Stimulated activated CD8-positive, alpha-beta memory T cell treated with anti-CD3 and anti-CD28 coated beads, Interleukin-15, amount 100 ng/mL, for 1 hour (primary cell): ENCODE measurements at regions not wholly inside any gene's neighbourhood (a gene's known extent, or its start where the extent isn't known, plus 50 kb on each side); places are given as distances from the start of the nearest gene placed in this dataset.
"Not testable (repeated sequence)": the region's sequence is repeated elsewhere in the genome, so short reads cannot be mapped to it uniquely, and the experiment has no call there.

Experiments used
- DNase-seq: peaks from one replicate; pipeline ENCODE4 v3.0.0-alpha.2; 2020; ENCODE audit warnings: low read depth

DNA sequence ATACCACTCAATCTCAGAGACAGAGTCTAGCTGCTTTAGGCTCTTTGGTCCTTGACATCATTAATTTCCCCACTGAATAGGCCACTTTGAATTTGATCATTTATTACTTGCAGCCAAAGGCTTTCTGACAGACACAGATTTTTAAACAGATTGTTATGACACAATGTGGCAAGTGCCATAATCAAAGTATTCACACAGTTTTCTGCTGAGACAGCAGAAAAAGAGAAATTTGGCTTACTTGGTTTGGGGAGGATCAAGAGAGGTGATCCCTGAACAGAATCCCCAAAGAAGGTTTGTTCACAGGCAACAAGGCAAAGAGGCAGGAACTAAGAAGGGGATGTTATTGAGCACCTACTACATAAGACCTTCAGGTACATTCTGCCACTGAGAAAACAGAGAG lies 138.0 kb upstream of the TOP1 start:
- DNase-seq = no peak

DNA sequence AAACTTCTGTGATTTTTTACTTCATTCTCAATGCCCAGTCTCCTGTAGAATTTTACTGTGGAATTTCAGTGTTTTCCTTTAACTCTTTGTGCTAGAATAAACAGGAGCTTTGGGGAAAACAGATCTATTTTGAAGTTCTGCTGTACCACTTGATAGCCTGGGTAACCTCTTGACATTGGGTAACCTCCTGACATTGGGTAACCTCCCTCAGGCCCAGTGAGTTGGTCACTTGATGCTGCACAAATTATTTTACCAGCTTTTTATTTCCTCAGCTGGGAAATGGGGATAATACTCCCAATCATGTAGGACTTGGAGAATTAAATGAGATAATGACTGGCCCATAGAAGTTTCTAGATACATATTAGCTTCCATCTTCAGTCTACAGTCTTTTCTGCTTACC lies 137.3 kb upstream of the TOP1 start:
- DNase-seq = no peak

DNA sequence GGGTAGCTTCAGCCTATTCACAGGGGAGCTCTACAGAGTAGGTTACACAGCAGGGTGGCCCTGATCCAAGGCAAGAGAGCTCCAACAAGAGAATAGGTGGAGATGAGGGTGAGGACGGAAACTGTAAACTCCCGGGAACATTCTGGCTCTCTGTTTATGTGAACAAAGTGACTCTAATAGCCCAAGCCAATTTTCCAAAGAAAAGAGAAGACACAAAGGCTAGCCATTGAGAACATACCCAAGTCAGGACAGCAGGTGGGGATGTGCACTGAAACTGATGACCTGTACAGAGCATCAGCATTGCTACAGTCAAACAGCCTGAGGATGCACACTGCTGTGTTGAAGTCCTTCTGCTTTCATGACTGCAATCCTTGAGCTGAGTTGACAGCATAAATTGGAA lies 136.0 kb upstream of the TOP1 start:
- no peak for DNase-seq

DNA sequence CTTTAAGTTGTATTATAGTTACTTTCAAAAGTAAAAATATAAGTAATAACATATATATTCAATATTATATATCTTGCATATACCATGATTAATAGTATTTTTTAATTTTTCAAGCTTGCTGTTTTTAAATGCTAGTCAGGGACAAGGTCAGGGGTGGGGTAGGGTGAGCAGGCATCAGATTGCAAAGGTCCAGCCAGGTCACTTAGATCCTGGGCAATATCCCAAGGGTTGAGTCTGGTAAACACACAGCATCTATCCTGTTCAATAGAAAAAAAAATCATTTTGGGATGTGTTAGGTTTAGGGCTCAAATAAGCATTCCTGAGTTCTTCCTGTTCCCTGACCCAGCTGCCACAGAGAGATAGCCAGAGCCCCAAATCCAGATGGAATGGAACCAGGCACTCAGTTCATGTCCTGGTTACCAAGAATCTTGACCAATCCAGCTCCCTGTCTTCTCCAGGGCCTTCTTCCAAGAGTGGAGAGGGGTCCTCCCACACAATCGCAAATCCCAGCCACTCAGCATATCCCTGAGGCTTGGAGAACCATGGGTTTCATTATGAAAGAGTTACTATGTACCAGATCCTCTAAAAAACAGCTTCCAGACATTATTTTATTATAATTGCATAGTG lies 134.9 kb upstream of the TOP1 start:
- no peak for DNase-seq

DNA sequence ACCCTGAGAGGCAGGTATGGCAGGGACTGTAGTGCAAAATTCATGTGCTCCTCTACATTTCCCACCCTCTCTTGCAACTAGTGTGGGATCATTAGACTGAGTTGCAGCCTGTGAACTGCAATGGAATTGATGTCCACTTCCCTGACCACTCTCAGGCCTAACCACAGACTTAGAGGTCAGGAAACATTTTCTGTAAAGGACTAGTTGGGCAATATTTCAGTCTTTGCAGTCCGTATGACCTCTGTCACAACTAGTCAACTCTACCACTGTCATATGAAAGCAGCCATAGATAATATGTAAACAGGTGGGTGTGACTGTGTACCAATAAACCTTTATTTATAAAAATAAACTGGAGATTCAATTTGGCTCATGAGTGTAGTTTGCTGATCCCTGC lies 134.4 kb upstream of the TOP1 start:
- no peak for DNase-seq

DNA sequence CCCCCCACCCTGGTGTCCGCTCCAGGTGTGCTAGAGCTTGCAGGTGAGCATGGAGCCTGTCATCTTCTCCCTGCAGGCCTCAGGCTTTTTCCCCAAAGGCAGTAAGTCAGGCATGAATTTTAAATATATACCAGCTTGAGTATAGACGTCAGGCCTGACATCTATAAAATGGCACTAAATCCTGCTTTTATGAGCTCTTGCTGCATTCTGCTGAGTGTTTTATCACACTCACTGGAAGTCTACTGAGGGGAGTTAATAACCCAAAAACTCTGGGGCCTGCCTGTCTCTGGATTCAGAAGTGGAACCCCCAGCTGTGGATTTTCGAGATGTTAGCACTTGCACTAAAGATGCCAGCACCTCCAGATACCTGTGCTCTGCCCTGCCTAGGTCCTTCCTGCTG lies 133.4 kb upstream of the TOP1 start:
- no peak for DNase-seq

DNA sequence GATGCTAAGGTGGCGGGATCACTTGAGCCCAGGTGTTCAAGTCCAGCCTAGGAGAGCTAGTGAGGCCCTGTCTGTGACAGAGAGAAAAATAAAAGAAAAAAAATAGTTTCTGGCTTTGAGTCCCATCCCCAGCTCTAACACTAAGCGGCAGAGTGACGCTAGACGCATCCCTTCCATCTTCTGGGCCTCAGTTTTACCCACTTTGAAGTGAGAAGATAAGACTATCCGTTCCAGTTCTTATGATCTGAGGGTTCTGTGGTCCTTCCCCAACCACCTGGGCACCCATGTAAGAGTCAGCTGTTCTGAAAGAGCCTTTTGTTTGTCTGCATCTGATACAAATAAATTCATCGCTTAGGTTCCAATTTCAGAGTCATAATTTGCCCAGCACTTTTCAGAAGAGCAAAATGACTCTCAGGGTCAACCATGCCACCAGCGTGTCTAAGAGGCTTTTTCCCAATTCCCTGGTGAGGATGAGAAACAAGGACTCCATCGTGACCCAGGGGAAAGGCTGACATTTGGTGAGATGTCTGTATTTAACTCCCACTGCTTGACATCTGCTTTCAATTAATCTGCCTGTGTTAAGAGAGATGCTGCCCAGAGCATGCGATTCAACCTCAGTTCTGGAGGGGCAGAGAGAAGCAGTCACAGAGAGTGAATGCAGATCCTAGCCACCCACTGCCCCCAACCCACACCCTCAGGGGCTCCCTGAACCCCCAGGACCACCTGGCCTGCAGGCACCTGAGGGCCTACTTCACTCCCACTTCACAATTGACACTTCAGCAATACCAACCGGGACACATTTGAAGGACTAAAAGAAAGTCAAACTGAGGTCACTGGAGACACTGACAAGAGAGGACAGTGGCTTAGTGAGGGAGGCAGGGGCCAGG lies 131.6 kb upstream of the TOP1 start:
- no peak for DNase-seq

DNA sequence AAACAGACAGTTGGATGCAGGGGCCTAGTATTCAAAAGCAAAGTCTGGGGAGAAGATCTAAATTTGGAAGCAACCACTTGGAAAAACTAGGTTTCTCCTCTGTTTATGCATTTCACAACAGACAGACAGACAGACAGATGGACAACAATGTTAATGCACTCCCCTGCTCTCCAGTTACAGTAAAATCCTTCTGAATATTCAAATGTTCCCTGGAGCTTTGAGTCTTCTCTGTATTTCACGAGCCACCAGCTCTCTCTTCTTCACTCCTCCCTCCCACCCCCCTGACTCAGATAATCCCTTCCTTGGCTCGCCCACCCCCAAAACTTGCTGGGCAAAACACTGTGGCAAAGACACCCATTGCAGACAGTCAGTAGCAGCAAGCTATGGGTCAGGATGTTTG lies 129.3 kb upstream of the TOP1 start:
- no peak for DNase-seq

DNA sequence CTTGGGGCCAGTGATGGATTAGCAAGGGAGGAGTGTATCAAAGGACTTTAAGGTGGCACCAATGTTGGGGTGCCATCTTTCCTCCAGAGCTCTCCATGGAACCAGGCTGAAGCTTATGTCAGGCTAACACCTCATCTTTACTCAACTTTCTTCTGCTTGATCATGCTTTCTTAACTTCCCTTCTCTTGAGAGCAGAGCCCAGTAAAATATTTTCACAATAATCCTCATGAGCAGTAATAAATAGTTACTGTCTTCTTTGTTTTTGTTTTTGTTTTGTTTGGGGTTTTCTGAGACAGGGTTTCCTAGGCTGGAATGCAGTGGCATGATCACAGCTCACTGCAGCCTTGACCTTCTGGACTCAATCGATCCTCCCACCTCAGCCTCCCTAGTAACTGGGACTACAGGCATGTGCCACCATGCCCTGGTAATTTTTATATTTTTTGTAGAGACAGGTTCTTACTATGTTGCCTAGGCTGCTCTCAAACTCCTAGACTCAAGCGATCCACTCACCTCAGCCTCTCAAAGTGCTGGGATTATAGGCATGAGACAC lies 127.9 kb upstream of the TOP1 start:
- DNase-seq = no peak

DNA sequence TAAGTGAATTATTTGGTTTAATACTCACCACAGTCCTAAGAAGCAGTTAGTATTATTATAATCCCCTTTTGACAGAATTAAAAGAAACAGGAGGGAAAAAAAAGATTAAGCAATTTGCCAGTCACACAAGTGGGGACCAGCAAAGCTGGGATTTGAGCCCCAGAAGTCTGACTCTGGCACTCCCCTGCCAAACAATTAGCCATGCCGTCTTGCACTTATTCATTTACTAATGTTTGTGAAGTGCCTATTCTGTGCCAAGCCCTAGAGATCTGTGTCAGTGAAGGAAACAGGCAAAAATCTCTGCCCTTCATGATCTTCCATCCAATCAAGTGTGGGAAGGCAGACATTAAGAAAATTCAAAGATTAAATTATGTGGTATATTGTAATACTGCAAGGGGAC lies 126.0 kb upstream of the TOP1 start:
- DNase-seq = no peak

DNA sequence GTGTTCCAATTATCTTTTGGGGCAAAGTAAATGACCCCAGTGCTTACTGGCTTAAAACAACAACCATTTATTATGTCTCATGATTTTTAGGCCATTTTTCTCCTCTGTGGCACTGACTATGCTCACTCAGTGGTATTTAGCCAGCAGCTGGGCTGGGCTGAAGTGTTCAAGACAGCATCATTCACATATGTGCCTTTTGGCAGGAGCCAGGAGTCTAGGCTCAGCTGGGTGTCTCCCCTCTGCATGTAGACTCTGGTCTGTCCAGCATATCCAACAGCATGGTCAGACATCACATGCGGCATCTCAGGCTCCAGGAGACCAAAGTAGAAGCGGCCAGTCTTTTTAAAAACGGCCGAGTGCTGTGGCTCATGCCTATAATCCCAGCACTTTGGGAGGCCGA lies 120.3 kb upstream of the TOP1 start:
- no peak for DNase-seq

DNA sequence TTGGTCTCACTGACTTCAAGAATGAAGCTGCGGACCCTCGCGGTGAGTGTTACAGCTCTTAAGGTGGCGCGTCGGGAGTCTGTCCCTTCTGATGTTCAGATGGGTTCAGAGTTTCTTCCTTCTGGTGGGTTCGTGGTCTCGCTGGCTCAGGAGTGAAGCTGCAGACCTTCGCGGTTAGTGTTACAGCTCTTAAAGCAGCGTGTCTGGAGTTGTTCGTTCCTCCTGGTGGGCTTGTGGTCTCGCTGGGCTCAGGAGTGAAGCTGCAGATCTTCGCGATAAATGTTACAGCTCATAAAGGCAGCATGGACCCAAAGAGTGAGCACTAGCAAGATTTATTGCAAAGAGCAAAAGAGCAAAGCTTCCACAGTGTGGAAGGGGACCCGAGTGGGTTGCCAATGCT lies 119.1 kb upstream of the TOP1 start:
- DNase-seq = not testable (repeated sequence)

DNA sequence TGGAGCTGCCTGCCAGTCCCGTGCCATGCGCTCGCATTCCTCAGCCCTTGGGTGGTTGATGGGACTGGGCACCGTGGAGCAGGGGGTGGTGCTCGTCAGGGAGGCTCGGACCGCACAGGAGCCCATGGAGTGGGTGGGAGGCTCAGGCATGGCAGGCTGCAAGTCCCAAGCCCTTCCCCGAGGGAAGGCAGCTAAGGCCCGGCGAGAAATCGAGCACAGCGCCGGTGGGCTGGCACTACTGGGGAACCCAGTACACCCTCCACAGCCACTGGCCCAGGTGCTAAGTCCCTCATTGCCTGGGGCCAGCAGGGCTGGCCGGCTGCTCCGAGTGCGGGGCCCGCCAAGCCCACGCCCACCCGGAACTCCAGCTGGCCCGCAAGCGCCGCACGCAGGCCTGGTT lies 118.2 kb upstream of the TOP1 start:
- DNase-seq = not testable (repeated sequence)

DNA sequence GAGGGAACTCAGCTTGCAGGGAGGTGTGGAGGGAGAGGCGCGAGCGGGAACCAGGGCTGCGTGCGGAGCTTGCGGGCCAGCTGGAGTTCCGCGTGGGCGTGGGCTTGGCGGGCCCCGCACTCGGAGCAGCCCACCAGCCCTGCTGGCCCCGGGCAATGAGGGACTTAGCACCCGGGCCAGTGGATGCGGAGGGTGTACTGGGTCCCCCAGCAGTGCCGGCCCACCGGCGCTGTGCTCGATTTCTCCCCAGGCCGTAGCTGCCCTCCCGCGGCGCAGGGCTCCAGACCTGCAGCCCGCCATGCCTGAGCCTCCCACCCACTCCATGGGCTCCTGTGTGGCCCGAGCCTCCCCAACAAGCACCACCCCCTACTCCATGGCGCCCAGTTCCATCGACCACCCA lies 117.5 kb upstream of the TOP1 start:
- DNase-seq = not testable (repeated sequence)

DNA sequence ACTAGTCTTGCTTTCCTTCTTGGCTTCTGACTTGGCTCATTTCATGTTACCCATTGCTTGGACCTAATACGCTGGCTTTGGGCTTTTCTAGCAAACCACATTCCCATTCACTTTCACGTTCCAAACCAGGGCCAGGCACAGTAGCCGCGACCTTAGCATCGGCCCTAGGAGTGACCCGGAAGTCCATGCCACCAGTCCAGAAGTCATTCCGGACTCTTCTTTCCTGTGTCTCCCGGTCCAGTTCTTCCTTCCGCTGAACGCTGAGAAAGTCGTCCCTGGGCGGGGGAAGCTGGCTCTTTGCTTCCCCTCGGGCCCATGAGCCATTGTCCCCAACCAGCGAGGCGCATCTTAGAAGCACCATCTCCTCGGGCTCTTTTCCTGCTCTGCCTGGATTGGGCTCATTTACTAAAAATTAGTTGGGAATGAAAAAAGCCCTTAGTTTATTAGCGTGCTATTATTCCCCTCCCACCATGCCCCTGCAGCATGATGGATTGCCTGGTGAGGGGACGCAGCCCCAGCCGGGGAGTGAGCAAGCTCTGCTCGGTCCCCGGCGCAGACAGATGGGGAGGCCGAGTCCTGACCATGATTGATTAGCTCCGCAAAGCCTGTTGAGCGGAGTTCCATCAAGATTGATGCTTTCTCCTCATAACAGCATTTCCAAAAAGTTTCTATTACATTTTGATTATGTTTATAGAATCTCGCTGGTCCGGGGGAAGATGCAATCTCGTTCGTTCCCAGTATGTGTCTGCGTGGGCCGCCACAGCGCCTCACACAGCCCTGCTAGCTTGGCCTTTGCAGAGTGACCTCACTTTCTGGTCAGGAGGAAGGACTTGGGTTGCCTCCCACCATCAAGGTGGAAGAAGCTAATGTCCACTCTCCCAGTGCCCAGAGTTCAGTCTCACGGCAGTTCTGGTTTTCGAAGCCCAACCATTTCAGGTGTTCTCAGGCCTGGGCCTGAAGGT lies 115.1 kb upstream of the TOP1 start:
- no peak for DNase-seq

DNA sequence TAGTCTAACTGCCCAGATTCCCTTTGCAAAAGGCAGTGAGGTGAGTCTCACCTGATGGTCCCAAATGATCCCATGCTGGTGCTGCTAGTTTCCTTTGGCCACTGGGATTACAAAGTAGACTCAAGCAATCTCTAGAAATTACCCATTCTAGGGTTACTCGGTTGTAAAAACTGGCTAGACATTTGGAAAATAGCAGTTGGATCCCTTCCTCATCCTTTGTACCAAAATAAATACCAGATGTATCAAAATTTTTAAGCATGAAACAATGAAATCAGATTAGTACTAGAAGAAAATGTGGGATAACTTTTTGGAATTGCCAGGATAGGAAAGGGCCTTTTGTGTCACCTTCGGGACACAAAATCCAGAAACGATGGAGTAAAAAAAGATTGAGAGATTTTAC lies 112.9 kb upstream of the TOP1 start:
- no peak for DNase-seq

DNA sequence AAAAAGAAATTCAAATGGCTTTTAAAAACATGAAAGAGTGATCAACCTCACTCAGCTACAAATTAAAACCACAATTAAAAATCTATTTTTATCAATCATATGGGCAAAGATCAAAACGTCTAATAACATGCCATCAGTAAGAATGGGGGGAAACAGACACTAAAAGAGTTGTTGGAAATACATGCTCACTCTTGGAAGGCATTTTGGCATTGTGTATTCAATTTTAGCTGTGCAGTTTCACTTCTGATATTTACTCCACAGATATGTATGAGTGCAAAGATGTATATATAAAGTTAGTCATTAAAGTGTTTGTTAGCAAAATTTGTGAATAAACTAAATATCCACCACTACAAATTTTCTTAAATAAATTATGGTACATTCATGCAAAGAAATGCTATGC lies 112.3 kb upstream of the TOP1 start:
- DNase-seq = no peak

DNA sequence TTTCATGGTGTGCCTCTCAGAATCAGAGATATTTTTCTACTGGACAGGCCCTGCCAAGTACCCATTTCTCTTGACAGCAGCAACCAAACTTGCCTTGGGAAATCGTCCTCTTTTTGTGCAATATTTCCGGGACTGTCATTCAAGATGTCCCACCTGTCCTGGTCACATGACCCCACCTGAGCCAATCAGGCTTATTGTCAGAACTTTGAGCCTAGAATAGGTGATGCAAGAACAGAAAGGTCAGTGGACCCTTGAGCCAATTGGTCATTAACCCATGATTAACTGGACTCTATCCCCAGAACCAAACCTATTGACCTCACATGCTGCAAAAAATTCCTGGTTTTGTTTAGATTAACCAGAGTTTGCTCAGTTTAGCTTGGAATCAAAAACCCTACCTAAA lies 108.3 kb upstream of the TOP1 start:
- no peak for DNase-seq

DNA sequence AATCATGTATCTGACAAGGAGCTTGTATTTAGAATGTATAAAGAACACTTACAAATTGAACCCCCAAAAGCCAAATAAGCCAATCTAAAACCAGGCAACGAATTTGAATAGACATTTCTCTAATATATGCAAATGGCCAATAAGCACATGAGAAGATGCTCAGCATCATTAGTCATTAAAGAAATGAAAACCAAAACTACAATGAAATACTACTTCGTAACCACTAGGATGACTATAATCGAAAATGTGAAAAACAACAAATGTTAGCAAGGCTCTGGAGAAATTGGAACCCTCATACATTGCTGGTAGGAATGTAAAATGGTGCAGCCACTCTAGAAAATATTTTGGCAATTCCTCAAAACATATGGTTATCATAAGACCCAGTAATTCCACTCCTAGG lies 105.8 kb upstream of the TOP1 start:
- DNase-seq = no peak

DNA sequence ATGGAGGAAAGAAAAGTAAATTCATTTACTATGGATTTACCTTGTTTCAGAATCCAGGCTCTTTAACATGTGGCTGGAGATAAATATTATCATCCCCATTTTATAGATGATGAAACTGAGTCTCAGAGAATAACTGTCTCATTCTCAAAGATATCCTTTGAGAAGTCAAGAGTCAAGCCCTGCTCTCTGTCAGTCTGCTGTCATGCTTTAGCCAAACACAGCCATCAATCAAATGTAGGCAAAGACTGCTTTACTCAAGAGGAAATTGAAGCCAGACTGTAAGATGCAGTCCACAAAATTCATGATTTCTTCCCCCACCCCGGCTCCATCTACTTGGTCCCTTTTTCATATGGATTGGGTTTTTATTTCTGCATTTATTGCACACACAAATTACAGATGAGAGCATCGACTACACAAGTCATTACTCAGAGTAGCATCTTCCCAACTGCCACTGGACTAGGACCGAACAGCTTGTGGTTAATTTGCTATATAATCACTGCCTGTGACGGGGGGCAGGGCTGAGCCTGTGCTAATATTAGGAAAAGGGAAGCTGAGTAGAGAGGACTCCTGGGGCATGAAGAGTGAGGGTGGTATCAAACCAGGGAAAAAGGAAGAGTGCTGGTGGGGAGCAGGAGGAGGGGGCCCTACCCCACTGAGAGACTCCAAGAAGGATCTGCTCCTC lies 102.7 kb upstream of the TOP1 start:
- DNase-seq = no peak

DNA sequence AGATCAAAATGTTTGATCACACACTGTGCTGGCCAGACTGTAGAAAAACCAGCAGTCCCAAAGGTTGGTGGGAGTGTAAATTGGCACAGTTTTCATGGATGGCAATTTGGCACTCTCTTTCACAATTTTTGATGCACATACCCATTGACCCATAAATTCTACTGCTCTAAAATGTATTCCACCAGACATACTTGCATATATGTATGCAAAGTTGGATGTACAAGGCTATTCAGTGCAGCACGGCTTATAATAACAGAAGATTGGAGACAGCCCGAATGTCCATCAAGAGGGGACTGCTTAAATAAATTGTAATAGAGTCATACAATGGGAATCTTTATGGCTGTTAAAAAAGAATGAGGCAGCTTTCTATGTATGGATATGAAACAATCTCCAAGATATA lies 101.7 kb upstream of the TOP1 start:
- DNase-seq = no peak

DNA sequence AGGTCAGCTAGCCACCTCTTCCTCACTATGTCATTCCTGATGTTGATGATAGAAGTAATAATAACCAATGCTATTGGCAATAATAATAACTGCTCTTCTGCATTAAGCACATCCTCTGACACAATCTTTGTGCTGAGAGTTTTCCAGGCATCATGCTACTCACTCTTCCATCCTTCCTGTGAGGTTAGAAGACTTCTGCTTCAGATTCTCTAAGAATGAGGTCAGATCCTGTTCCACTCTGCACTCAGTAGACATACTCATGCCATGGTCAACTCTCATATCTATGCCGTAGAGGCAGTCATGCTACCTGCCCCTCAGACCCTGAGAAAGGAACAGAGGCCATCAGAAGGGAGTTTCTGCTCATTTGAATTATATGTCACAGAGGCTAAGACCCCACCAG lies 98.1 kb upstream of the TOP1 start:
- no peak for DNase-seq
